ENCODE measurements at regions not wholly inside any gene's neighbourhood (a gene's known extent, or its start where the extent isn't known, plus 50 kb on each side); places are given as distances from the start of the nearest gene placed in this dataset.

DNA sequence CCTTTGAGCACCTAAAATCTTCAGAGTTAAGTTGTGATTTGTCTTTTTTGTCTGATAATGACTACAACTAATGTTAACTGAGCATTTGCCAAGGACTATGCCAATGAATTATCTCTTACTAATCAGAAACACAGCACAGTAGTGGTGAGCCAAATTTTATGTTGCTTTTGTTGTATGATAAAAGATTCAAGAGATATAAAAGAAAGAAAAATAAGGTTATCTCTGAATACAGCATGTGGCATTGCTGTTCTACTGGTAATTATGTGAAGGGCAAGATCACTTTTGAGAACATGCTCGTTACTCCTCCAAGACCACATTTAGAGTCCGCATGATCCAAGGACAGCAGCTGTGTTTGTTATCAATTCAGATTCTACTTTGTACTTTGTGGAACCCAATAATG is 133.4 kb upstream of the MYLIP start:
- DNase-seq (ENCODE audit: low read depth in 1 of 2, low spot score in 1 of 2) = no peak

DNA sequence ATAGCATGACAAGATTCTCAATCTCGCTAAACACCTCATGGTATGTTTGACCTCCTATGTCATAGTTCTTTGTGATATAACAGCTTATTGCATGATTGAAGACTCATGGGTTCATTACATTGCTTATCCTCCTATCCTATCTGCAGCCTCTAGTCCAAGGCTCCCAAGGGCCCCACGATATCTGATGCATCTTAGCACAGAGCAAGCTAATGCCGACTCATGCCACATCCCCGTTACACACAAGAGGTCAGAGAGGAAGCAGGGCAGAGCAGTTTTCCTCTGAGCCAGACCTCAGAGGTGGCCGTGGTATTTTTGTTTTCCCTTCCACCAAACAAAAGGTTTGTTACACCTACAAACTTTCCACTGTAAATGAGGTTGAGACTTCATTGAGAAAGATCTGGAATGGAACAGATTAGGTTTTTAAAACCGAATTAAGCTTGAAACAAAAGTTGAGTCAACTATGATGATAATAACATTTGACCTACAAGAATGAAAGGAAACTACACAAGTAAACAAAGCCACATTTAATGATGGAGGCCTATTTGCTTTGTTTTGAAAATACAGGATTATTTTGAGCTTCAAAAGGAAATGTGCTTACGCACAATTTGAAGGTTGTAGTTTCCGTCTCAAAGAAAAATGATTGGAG is 133.9 kb upstream of the MYLIP start:
- DNase-seq (ENCODE audit: low read depth in 1 of 2, low spot score in 1 of 2) = no peak

DNA sequence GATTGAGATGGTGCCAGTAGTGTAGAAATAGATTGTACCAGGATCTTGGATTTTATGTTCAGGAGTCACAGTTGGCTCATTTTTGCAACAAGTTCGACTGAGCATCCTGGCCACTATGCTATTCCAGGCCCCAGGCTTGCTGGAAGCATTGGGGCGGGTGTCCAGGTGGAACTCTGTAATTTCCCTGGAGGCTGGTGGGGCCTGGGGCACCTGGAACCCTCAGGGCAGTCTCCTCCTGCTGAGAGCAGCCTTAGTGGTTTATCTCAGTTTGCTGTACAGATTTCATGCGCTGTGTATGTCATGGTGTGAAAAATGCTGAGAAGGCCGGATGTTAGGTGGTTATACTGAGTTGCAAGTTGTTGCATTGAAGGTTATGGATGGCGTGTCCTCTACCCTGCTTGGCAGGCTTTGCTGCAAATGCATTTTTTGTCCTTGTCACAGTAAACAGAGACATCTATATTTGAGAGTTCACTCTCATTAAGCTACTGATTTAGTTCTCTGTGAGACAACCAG is 135.1 kb upstream of the MYLIP start:
- no peak for DNase-seq (ENCODE audit: low read depth in 1 of 2, low spot score in 1 of 2)

DNA sequence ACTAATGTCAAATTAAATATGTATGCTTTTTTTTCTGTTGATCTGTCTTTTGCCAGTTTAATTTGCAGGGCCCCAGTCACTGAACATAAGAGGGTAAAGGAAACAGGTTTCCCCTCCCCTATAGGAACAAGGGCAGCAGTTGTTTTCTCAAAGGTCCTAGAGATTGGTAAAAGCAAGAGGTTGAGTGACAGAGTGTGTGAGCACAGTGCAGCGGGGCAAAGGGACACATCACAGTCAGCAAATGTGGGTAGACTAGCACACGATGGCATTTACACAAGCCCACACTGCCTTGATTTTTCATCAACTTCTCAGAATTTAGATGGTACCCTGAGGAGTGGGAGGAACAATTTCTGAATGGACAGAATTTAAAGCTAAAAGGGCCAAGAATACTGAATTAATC is 138.7 kb upstream of the MYLIP start:
- DNase-seq (ENCODE audit: low read depth in 1 of 2, low spot score in 1 of 2) = no peak

DNA sequence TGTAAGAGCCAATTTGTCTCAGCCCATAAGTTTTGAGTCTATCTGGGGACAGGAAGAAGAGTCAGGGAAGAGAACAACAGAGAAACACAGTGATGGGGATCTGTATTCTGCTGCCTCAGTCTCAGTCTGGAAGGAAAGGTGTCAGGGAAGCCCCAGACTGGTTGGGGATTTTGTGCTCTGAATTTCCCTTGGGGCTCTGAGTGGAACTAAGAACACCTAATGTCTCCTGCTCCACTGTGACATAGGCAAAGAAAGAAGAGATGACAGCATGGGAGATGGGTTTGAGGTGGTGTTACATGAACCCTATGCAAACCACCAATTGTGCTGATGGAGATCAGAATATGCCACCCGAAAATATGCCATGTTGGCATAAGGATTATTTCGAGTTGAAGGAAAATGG is 139.5 kb upstream of the MYLIP start:
- DNase-seq (ENCODE audit: low read depth in 1 of 2, low spot score in 1 of 2) = no peak

DNA sequence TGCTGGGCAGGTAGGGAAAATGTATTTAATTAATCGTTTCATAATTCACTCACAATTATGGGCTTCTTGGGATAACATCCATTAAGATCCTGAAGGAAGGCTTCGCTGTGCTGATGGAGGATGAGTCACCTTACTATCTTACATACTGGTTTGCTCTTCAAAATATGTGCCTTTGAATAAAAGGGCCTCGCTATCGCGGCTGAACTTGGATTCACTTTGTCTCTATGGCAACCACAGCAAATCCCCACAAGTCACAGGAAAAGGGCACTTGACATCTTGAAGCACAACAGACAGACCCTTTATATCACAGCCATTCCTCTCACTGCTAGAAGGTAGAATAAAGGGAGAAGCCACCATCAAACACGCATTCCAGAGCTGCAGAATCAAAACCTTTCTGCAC is 141.3 kb upstream of the MYLIP start:
- no peak for DNase-seq (ENCODE audit: low read depth in 1 of 2, low spot score in 1 of 2)

DNA sequence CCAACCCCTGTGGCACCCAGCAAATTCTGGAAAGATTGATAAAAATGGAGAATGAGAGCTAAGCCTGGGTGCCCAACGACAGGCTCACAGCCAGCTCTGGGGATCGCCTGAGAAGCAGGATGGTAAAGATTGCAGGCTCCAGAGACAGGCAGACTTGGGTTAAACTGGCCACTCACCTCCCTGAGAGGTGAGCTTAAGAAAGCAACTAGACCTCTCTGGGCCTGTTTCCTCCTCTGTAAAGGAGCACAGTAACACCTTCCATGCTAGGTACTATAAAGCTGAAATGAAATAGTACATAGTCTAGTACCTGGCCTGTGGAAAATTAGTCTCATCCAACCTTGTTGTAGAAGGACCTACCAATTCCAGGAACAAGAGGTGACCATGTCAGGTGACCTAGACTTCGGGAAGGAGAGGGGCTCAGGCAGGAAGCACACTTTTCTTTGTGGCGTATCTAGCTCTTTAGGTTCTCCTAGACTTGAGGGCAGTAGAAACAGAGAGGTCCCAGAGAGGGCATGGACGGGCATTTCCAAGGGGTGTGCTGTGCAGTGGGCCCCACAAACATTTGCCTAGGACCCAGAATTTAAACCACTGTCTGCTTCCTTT is 142.8 kb upstream of the MYLIP start:
- DNase-seq (ENCODE audit: low read depth in 1 of 2, low spot score in 1 of 2) = no peak

DNA sequence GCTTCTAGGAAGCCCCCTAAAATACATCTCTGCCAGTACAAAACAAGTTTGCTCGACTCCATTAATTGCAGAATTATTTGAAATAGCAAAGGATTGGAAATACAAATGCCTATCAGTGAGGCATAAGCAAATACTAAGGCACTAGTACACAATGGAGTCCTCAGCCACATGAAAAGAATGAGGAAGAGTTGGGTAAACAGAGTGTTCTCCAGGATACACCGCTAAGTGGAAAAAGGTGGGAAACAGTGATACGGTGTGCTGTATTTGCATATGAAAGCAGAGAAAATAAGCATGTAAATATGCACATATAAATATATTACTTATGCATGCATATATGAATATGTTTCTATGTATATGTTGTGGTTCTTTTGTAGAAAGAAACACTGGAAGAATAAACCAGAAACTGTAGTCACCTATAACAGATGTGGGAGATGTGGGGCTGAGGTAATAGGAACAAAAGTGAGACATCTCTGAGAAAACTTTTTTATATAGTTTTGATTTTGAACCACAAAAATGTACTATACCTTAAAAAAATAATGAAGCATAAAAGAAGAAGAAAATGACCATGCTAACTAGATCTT is 143.4 kb upstream of the MYLIP start:
- DNase-seq (ENCODE audit: low read depth in 1 of 2, low spot score in 1 of 2) = no peak

DNA sequence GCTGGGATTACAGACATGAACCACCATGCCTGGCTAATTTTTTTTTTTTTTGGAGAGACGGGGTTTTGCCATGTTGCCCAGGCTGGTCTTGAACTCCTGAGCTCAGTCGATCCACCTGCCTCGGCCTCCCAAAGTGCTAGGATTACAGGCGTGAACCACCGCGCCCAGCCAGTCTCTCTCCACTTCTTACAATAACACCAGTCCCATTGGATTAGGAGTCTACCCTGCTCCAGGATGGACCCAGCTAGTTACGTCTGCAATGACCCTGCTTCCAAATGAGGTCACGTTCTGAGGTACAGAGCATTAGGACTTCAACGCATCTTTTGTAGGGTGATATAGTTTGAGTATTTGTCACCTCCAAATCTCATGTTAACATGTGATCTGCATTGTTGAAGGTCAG is 146.9 kb upstream of the MYLIP start:
- no peak for DNase-seq (ENCODE audit: low read depth in 1 of 2, low spot score in 1 of 2)

DNA sequence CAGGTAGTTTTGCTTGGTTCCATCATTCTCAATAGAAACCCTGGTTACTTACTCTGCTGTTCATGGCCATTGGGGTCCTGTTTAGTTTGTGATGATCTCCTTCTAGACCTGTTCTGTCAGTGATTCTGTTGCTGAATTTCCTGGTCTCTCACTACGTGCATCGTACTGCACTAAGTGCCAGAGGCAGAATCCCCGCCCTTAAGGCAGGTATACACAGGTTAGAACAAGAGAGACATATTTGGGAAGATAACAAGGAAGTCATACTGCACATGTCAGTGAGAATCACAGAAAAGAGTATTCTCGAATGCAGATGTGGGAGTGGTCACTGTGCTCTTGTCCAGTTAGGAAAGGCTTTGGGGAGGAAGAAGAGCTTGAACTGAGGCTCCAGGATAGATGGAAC is 148.1 kb upstream of the MYLIP start:
- no peak for DNase-seq (ENCODE audit: low read depth in 1 of 2, low spot score in 1 of 2)

DNA sequence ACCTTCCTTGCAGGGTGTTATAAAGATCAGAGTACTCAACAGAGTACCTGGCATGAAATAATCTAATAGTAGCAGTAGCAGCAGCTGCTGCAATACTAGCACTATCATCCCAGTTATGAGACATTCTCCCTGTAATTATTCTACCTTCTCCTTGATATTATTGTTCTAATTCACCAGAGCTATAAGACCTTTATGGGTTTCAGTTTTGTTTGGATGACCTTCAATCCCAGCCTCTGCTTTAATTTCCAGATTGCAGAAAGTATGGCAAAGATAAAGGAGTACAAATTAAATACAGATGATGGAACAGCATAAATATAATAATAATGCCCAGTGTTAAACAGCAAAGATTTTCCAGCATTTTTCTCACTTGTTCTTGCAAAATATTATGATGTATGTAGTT is 150.5 kb upstream of the MYLIP start:
- no peak for DNase-seq (ENCODE audit: low read depth in 1 of 2, low spot score in 1 of 2)

DNA sequence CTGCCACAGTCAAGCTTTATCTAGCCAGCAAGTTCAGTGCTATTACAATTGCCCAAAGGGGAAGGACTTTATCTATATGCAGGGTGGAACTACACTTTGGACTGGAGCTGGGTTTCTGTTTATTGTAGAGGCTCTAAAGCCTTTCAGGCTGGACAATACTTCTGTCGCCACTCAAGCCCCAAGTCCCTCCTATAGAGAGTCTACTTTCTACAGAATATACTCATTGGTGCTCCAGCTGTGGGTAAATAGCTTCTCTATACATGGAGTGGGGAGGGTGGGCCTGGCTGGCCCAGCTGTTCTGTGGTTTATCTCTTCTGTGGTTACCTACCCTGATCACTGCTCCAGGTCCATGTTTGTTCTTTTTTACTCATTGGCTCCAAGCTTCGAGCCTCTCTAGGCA is 151.8 kb upstream of the MYLIP start:
- DNase-seq (ENCODE audit: low read depth in 1 of 2, low spot score in 1 of 2) = no peak

DNA sequence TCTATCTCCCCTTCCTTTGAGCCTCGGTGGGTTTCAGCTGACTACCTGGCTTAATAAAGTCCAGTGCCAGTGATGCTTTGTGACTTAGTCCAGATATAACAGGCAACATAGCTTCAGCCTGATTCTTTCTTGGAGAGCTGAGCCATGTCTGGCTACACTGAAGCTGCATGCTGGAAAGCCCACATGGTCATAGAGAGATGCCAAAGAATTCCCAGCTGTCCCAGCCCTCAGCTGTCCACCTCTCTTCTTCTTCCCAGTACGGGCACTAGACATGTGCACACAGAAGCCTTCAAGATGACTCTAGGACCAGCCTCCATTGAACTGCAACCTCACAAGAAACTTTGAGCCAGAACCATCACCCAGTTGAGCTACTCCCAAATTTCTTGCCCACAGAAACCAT is 154.1 kb upstream of the MYLIP start:
- no peak for DNase-seq (ENCODE audit: low read depth in 1 of 2, low spot score in 1 of 2)

DNA sequence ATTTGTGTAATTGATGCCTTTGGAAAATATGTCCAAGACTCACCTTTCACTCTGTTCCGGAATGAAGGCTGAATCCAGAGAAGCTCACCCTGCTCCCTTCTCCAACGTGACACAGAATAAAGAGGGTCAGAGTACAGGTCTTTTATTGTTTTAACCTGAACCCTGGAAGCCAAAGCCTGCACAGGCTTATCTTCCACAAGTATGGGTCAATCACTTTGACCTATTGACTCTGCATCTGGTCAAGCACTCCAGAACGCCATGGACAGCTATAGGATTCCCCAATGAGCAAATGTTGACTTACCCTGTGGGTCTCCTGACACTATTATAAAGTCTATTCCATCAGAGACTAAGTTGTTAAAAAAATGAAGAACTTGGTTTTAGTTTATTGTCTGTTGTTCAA is 158.4 kb upstream of the MYLIP start:
- DNase-seq (ENCODE audit: low read depth in 1 of 2, low spot score in 1 of 2) = no peak

DNA sequence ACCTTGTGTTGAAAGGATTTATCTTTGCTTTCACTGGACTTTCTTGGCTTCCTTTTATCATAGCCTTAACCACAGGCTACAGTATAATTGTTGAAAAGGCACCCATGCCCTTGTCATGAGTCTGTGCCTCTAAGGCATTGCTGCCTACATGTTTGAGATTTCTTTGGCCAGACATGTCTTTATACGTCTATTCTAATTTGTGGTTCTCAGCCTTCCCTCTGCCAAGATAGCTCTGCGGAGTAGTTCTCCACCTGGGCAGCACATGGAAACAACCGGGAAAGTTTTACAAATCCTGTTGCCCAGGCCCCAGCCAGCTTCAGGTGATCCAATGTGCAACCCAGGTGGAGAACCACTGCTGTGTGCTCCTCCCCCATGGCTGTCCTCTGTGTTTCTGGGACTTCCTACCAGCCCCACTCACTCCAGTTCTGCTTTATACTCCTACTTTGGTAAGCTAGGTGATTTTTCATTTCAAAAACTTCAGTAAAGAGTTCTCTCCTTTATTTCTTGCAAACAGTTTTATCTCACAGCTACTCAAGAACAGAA is 159.6 kb upstream of the MYLIP start:
- DNase-seq (ENCODE audit: low read depth in 1 of 2, low spot score in 1 of 2) = no peak

DNA sequence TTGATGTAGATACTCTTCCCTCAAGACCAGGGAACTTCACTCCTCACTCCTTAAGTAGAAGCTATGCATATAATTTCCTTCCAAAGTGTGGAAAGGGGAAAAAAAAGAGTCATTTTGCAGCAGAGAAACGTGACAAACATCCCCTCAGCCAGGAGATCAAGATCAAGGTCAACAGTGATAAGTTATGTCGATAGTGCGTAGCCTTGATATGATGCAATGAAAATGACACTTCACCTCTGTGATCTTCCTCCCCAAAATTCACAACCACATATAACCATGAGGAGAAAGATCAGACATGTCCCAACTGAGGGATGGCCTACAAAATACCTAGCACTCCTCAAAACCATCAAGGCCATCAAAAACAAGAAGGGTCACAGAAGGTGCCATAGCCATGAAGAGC is 160.4 kb upstream of the MYLIP start:
- DNase-seq (ENCODE audit: low read depth in 1 of 2, low spot score in 1 of 2) = no peak

DNA sequence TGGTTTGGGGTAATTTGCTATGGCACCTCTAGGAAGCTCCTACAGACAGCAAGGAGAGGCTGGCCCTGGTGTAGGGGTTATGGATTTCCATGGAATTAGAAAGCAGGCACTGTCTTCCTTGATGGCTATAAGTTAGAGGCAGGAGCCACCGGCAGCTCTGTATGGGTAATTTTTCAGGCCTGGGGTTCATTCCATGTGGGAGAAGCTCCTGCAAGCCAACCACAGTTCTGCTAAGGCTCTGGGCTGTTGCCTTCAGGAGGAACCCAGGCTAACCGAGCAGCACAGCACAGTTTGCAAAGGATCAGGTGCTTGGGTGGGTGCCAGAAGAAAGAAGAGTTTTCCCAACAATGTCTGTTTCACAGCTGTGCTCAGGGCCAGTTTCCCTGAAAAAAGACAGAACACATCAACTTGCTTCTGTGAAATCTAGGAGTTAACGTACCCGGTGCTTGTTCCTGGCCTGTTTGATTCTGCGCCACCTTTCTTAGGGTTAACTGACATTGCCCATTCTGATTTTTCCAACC is 162.8 kb upstream of the MYLIP start:
- no peak for DNase-seq (ENCODE audit: low read depth in 1 of 2, low spot score in 1 of 2)

DNA sequence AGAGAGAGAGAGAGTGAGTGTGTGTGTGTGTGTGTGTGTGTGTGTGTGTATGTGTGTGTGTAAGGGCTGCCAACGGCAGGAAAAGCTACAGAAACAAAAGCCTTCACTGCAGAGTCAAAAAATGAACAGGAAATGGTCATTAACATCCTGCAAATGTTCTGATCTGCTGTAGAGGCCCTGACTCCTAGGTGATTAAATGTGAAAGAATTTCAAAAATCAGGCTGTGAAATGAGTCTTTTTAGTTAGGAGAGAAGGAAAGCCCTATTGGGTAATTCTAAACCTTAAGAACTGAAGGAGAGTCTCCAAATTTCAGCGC is 166.5 kb upstream of the MYLIP start:
- no peak for DNase-seq (ENCODE audit: low read depth in 1 of 2, low spot score in 1 of 2)

DNA sequence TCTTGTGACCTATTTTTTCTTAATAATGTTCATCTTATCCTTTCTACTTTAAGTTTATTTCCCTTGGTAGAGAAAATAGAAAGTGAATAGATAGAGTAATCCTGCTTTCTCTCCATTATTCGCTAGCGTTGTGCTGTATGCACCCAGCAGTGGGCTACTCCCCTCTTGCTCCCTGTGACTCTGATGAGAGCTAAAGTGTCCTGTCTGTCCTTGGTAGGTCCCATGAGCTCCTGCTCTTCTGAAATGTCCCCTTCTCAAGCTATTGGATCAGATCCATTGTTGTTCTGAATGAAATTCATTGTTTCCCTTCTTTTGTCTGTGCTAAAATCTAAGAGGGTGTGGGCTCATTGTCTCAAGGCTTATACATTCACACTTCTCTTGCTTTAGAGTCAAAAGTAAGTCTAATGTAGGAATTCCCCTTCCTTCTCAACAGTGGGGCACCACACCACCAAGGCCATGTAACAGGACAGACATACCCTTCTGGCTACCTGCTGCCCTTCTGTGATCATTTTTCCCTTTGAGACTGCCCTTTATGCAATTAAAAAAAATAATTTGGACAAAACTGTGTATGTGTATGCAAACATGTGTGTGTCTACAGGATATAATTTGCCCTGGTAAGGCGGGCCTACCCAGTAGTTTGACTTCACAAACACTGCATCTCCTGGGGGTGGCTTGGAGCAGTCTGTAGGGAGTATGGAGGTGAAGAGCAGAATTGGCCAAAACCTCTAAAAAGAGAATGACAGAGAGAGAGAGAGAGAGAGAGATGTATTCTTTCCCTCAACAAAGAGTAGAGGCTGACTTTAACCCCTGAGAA is 167.0 kb upstream of the MYLIP start:
- no peak for DNase-seq (ENCODE audit: low read depth in 1 of 2, low spot score in 1 of 2)

DNA sequence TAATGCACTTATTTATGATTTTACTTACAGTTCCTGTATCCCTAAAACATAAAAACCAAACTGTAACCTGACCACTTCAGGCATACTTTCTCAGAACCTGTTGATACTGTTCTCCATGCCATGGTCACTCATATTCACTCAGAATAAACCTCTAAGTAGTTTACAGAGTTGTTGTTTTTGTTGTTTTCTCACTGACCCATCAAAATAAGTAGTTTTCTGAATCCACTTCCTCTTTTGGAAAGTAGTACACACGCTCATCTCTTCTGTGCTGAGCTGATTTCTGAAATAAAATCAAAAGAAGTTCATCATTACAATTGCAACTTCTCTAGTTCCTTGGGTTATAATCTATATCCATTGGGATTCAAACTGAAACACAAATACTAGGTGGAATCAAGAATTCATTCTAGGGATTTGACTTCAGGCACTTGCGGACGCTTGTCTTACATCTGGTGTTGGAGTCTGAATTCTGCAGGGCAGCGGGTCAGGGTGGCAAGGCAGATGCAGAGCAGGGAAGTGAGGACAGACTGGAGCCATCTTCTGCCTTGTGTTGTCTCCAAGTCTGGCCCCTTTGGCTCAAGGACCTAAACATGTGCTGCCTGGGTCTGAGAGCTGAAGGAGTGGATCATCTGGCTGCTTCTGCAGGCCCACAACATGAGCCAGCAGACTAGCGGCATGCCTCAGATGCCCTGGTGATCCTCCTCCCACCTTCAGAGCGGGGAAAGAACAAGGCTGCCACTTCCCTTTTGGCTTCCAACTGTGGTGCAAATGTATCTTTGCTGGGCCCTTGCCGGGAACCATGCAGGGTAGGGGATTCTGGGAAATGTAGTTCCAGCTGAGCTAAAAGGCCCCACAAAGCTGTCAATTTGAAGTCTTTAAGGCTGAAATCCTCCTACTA is 167.9 kb upstream of the MYLIP start:
- no peak for DNase-seq (ENCODE audit: low read depth in 1 of 2, low spot score in 1 of 2)
